Kidney capillary endothelial cell (primary cell): ENCODE measurements at regions not wholly inside any gene's neighbourhood (a gene's known extent, or its start where the extent isn't known, plus 50 kb on each side); places are given as distances from the start of the nearest gene placed in this dataset.

Experiments used
- DNase-seq: peaks from one replicate; pipeline ENCODE4 v3.0.0-alpha.2; 2018; ENCODE audit warnings: low spot score

GRCh38 chr1:81432059-81432458 lies 368.7 kb upstream of the ADGRL2 start:
- DNase-seq = peak; percentile 85

DNA sequence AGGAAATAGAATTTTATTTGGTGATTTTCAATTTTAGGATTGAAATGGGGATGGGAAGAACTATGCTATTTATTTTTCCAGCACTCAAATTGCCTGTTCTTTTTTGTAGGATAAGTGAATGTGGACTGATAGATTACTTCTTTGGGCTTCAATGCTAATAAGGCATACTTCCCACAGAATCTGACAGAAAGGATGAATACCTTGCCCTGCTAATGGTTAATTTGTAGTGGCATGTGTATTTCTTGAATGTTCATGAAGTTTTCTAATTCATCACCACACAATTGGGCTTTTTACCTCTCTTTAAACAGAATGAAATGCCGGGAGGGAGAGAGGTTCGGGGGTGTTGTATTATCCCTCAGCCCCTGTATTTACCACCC lies 369.1 kb upstream of the ADGRL2 start:
- DNase-seq = no peak

DNA sequence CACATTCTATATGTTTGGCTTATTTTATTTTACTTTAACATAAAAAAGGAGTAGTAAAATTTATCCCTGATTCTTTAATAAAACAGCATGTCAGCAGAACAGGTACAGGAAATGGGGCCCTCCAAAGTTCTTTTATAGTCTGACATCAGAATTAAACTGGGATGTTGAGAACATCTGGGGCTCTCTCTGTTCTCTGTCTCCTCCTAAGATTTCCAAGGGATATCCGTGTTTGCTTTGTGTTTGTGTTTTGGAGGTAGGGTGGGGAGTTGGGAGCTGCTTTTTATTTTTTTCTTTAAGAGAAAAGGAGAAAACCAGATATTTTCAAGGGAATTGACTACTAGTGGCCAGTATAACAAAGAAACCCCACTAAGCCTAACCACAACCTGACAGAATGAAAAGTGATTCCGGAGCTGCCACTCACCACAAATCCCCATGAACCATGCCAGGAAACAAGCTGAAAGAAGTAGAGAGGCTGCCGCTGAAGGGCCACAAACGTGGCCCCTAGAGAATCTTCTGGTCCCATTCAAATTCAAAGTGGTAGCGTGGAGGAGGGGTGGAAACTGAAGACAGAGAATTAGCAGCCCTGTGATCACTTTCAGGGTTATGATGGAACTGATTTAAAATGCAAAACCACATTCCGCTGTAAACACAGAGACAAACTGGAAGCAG lies 369.6 kb upstream of the ADGRL2 start:
- no peak for DNase-seq

DNA sequence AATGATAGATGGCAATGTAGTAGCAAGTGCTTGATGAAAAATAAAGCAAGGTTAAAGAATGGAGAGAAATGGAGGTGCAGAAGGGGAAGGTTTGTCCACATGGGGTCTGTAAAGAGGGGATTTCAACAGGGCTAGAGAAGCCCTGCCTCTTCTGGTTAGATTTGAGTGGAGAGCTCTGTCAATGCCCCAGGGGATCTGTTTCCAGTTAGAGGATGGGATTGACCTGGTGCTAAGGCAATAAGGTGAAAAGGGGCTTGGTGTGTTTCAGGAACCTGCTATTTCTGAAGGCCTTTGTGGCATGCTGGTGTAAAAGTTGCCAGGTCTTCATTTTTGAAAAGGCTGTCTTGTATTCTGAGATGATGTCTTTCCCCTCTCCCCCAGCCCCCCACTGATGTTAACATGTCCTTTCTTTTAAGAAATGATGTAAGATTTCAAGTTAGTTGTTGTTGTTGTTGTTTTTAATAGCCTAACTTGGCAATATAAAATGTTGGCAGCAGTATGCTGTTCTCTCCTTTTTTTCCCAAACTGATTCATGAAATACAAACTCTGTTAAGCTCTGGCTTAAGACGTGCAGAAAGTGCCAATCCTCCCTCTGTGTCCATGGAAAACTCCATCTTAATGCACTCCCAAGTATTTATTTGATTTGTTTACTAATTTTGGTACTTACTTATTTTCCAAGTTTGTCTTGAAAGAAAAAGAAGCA lies 370.3 kb upstream of the ADGRL2 start:
- DNase-seq = no peak

DNA sequence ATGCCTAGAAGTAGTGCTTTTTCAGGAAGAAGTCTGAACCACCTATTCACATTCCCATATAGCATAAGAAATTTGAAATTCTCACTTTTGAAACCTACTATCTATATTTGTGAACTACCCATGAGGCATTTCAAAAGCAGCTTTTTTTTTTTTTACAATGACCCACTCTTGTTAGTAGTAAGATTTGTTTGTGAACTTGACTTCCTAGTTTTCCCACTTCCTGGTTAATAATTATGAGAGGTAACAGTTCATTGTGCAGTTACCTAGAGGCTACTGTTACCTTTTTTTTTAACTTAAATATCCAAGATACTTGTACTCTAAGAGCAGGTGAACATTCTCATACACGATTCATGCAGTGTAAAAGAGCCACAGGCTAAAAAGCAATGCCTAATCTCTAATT lies 371.7 kb upstream of the ADGRL2 start:
- no peak for DNase-seq

DNA sequence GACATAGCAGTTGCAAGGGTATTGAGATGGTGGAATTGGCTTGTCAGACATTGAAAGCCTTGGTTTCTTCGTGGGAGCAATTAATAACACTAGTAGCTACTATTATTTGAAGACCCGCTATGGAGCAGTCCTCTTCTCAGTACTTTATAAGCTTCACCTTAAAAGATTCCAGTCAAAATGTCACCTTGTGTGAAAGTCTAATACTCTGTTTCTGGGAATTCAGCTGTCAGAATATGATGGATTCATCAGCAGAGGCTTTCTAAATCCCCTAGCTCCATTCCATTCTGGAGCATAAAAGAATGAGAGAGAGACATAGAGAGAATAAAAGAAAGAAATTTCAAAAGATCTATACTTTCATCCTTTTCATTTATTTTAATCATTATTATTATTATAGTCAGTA lies 375.9 kb upstream of the ADGRL2 start:
- DNase-seq = no peak

DNA sequence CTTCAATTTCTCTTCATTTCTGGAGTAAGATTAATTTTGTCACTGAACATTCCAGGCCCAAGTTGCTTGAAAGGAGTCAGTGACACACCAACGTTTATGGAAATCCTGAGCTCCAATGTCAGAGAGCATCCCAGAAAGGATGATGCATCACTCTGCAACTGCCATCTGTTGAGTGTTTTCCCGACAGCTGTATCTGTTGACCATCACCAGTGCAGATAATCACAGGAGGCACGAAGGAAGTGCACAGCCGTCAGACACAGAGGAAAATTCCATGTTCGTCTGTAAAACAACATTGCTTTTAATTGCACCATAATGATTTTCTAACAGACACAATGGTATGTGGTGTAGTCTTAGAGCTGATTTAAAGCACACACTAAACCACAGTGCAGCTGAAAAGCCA lies 376.7 kb upstream of the ADGRL2 start:
- no peak for DNase-seq

DNA sequence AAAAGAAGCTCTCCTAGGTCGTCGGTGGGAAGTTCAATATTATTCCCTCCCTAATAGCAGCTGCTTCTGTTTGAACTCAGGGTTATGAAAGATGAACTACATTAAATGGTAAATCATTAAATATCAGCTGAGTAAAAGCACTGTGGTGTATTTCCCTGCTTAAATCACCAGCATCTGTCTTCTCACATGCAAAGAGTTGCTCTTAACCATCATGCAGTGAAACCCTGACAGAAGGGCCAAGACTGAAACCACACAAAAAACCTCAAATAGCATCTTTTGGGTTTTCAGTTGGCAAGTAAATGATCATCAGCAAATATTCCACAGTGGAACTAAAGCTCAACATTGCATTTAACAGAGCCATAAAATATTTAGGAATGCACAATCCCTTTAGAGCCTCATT lies 380.0 kb upstream of the ADGRL2 start:
- DNase-seq = no peak

- DNase-seq = peak; percentile 93
Observed at GRCh38 chr1:81414488-81415015, 386.2 kb upstream of the ADGRL2 start.

DNA sequence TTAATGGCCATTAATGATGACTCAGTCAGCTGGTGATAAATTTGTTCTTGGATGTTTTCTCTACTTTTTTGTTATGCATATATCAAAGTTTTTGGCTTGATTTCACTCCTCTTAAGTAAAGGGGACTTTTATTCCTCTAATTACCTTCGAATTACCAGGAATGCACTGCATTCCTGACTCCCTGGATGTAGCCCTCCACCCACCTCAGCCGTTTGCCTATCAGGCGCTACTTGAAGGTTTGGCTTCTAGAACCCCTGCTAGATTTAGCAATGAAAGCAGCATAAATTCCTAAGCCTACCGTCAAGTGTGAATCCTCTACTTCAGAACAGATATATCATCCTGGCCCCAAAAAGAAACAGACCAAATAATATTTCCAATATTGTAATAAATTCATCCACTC lies 387.8 kb upstream of the ADGRL2 start:
- DNase-seq = no peak

DNA sequence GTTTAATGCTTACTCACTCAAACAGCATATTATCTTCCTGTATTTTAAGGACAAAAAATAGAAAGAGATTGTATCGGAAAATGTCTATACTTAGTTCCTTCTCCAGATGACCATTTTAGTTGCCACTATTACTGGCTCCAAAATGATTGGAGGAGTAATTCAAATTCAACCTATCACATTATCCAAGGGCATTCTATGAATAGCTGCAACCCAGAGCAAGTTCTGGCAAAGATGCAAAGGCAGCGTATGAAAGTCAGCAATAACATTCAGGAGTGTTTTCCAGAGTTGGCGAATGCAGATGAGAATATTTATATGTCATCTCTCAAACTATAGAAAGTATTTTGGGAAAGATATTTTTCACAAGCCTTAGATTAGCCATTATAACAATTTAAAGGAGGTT lies 389.8 kb upstream of the ADGRL2 start:
- DNase-seq = no peak

DNA sequence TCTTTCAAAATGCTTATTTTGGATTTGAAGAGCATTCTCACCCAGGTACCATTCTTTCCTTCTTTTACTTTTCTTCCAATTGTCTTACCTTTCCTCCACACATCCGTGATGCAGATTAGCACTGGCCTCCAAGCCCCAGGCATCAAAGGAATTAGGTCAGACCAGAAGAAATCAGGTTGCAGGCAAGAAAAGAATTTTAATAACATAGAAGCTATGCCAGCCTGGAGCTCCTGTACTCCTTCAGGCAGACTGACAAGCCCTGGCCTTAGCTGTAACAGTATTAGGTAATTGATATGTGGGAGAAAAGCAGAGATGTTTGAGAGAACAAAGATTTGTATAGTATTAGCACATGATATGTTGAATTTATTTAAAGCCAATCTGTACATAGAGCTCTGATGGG lies 390.4 kb upstream of the ADGRL2 start:
- no peak for DNase-seq

GRCh38 chr1:81409780-81410274 lies 390.9 kb upstream of the ADGRL2 start:
- DNase-seq = no peak

DNA sequence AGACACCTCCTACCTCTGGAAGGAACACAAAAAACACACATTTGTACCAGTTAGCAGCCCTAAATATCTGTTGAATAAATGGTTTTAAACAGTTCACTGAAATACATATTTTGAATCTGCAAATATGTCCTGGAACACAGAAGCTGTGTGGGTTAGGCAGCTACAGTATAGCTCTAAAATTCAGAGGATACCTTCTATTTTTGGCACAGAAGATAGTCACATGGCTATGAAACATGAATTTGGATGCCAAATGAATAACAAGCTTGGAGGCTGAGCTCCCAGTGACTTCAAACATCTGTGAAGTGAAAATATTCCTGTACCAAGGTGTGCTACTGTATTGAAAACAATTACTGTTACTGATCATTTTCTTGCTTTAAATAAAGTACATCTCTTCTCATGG lies 391.5 kb upstream of the ADGRL2 start:
- no peak for DNase-seq

- no peak for DNase-seq
Observed at GRCh38 chr1:81408419-81408818, 392.3 kb upstream of the ADGRL2 start.

DNA sequence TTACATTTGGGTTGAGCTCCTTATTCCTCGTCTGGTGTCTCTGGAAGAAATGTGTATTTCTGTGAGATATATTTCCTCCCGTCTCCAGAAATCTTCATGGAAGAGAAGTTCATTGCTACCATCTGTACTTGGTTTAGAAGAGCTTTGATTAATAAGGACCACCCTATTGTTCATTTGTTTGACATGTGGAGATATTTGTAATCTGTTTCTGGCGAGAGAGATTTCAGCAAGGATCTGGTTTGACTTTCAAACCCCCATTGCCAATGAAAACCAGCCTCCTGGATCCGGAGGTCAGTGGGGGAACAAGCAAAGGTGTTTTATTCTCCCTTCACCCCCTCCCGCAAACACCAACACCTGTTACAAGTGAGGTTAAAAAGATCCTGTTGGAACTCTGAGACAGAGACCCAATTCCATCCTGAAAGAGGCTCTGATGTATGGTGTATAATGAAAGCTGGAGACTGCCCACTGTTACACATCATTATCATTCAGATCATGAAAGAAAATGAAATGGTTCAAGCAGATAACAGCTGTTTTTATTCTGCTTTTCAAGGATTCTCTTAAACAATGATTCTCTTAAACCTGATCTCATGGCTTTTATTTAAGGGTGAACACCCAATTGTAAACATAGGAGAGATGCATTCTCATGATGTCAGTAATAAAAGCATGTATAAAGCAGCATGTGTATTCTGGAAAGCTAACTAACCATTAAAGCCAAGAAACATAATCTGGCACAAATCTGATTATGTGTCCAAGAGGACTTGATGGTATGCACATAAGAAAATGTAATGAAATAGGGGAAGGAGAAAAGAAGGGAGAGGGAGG lies 393.5 kb upstream of the ADGRL2 start:
- no peak for DNase-seq

DNA sequence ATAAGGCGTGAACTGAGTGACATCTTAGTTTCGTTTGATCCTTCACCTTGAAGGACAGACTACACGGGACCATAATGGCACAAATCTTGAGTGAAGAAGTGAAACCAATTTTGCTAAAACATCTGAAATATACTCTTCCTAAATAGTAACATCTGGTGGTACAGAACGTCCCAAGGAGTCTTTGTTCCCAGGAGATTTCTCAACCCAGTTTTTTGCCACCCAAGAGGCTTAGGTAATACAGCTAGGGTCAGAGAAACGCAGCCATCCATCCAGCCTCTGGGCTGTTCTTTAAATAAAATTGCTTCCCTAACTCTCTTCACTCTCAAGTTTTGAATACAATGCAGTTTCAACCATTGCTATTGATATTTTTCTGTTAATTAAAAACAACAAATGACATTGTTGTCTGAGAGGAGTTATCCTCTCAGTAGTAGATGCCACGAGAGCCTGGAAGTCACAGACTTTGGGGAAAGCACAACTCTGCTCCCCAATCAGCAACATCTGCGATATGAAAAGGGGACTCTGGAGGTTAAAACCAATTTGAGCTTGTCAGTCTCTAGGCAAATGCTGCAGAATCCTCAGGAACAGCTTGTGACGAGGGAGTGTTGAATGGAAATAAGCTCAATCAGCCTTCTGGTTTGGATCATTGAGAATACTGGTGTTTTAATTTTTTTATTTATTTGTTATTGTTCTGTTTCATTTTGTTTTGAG lies 394.3 kb upstream of the ADGRL2 start:
- no peak for DNase-seq

- DNase-seq = no peak
Observed at GRCh38 chr1:81398041-81398440, 402.7 kb upstream of the ADGRL2 start.

DNA sequence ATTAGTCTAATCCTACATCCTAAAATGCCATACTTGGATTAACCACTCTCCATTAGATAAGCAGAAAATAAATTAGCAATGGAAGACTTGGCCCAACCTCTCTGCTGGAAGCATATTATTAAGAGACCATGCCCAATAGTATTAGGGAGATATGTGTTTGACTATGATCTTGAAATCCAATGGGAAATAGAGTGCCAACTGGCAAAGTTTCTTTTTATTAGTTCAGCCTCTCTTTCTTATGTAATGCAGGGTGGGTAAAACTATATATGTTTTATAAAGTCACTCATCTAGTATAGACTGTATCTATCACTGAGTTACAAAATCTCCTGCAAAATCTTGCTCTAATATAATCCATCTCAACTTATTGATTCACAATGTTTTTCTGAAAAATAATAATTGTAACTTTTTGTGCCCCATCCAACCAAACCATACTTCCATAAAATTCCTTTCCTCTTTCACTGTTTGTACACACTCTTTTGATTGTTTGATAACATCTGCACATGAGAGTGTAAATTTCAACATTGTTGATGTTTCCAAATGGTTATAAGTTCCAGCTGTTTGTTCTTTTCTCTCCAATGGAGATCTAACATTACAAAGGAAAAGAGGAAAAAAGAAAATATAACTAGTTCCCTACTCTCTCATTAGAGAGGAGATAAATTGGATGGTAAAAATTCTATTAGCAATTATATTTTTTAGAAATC lies 408.1 kb upstream of the ADGRL2 start:
- DNase-seq = no peak

DNA sequence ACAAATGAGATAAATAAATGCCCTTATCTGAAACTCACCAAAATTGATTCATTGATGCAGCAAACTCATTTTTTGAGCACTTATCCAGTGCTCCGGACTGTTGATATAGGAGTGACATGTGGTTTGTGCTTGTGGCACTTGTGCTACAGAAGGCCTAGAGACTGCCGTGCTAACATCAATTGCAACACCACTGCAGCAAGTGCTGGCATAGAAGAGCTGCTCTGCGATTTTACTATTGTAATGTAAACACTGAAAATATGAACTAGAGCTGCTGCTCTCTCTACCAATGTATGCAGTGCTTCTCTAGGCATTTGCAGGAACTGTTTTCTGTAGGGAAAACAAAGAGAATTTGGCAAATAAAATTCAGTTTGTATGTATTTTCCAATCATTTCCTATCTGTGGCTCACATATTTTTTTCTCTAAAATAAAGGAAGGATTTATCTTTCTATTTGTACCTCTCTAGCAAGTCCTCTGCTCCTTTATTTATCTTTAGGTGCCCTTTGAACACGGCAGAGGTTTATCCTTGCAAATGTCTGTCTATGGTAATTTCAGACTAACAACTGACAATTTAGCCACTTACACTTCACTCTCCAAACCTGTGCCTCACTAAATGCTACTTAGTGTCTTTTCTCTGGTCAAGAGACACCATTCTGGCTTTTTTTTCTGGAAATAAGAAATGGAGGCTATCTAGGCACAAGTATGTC lies 409.5 kb upstream of the ADGRL2 start:
- no peak for DNase-seq

GRCh38 chr1:81388435-81388834 lies 412.3 kb upstream of the ADGRL2 start:
- no peak for DNase-seq
